B cell (primary cell): ENCODE measurements at regions not wholly inside any gene's neighbourhood (a gene's known extent, or its start where the extent isn't known, plus 50 kb on each side); places are given as distances from the start of the nearest gene placed in this dataset.

Experiments
- ATAC-seq: fragments of 200-7000 bp; cut with Tn5 transposase; one replicate; pipeline ENCODE4 v1.10.0; 2021; ENCODE audit warnings: low read depth, mild to moderate bottlenecking, moderate number of reproducible peaks, moderate library complexity
- CTCF ChIA-PET: fragments of 350-600 bp; sonication (Branson Sonifier 250); formaldehyde crosslinking; loops from one replicate; lab custom pipeline; 2021; ENCODE audit warnings: antibody characterized with exemption, inconsistent platforms; lab: Charles Lee
- POLR2A ChIA-PET: fragments of 350-600 bp; sonication (Branson Sonifier 250); formaldehyde crosslinking; loops from one replicate; lab custom pipeline; 2021; ENCODE audit warnings: antibody characterized with exemption; lab: Charles Lee
- DNase-seq: peaks from one replicate; pipeline ENCODE4 v3.0.0; 2013
- H2AFZ ChIP-seq: 2 replicates; pipeline ENCODE4 v1.6.1; 2012; ENCODE audit warnings: mild to moderate bottlenecking, low read depth, low read length; ENCODE audit not compliant: insufficient read depth, poor library complexity, severe bottlenecking
- H3K27ac ChIP-seq, 2 donors: 1 replicate in 1 of 2; 2 replicates in 1 of 2; pipeline ENCODE4 v1.5.1; 2012 to 2013; ENCODE audit warnings: low read length in 2 of 2, mild to moderate bottlenecking in 2 of 2, moderate library complexity in 1 of 2
- H3K27me3 ChIP-seq, 4 experiments: fragments of 200-600 bp in 1 of 4; sonication (generic) in 1 of 4; replicated peaks in 1 of 4; 1 replicate in 2 of 4; 2 replicates in 2 of 4; pipeline versions ENCODE4 v1.6.1 to v1.7.0; 2013 to 2016; ENCODE audit warnings: low read length in 3 of 4, mild to moderate bottlenecking in 2 of 4, mixed read lengths in 1 of 4, moderate library complexity in 1 of 4; ENCODE audit not compliant: insufficient read depth in 4 of 4, control insufficient read depth in 3 of 4; ENCODE audit errors: control extremely low read depth in 1 of 4
- H3K36me3 ChIP-seq, 2 experiments: replicated peaks in 1 of 2; 1 replicate in 1 of 2; 2 replicates in 1 of 2; pipeline versions ENCODE4 v1.6.1 to v1.7.1; 2013; ENCODE audit warnings: low read length in 1 of 2; ENCODE audit not compliant: insufficient read depth in 2 of 2, control insufficient read depth in 1 of 2; ENCODE audit errors: control extremely low read depth in 1 of 2, extremely low read depth in 1 of 2
- H3K4me1 ChIP-seq, 2 donors: fragments of 200-600 bp in 1 of 2; sonication (generic) in 1 of 2; 1 replicate in 1 of 2; 2 replicates in 1 of 2; pipeline versions ENCODE4 v1.5.1 to v1.6.1; 2013 to 2017; ENCODE audit warnings: low read length in 2 of 2; ENCODE audit not compliant: control insufficient read depth in 2 of 2, insufficient read depth in 2 of 2
- H3K4me2 ChIP-seq: replicated peaks from 2 replicates; pipeline ENCODE3; 2012; ENCODE audit warnings: mild to moderate bottlenecking, low read depth, low read length; ENCODE audit not compliant: poor library complexity, severe bottlenecking
- H3K4me3 ChIP-seq, 5 experiments: fragments of 200-600 bp in 1 of 5; sonication (generic) in 1 of 5; 1 replicate in 3 of 5; 2 replicates in 2 of 5; pipeline versions ENCODE4 v1.5.1 to v1.7.0; 2011 to 2016; ENCODE audit warnings: low read length in 4 of 5, mild to moderate bottlenecking in 4 of 5, low read depth in 2 of 5, control low read depth in 1 of 5, moderate library complexity in 1 of 5; ENCODE audit not compliant: insufficient read depth in 1 of 5; ENCODE audit errors: control extremely low read depth in 1 of 5, extremely low read depth in 1 of 5
- H3K79me2 ChIP-seq: fragments of 200-600 bp; sonication (generic); one replicate; pipeline ENCODE4 v1.6.0; 2016; ENCODE audit warnings: low read length; ENCODE audit not compliant: control insufficient read depth, insufficient read depth
- H3K9ac ChIP-seq: fragments of 200-600 bp; sonication (generic); 2 replicates; pipeline ENCODE4 v1.6.1; 2017; ENCODE audit warnings: mild to moderate bottlenecking, low read length, moderate library complexity
- H3K9me3 ChIP-seq, 3 donors: one replicate each; pipeline versions ENCODE4 v1.6.1 to v1.7.1; 2013; ENCODE audit warnings: low read length in 2 of 3; ENCODE audit not compliant: control insufficient read depth in 2 of 3, insufficient read depth in 1 of 3; ENCODE audit errors: control extremely low read depth in 1 of 3
- H4K20me1 ChIP-seq: 2 replicates; pipeline ENCODE4 v1.6.0; 2012; ENCODE audit warnings: mild to moderate bottlenecking, low read length; ENCODE audit not compliant: insufficient read depth, control insufficient read depth, poor library complexity, severe bottlenecking
- H3K27ac Mint-ChIP-seq: one replicate; pipeline ENCODE4 v1.8.0; 2021; ENCODE audit warnings: mixed read lengths
- H3K27me3 Mint-ChIP-seq: one replicate; pipeline ENCODE4 v1.8.0; 2021; ENCODE audit warnings: mixed read lengths
- H3K4me1 Mint-ChIP-seq: one replicate; pipeline ENCODE4 v1.8.0; 2021; ENCODE audit warnings: mixed read lengths
- H3K4me3 Mint-ChIP-seq: one replicate; pipeline ENCODE4 v1.8.0; 2021; ENCODE audit warnings: mixed read lengths
- H3K9me3 Mint-ChIP-seq: one replicate; pipeline ENCODE4 v1.8.0; 2022; ENCODE audit warnings: mixed read lengths; ENCODE audit not compliant: insufficient read depth
- CTCF ChIP-seq: fragments of 200-600 bp; IDR thresholded peaks from one replicate; pipeline ENCODE4 v1.8.0; 2022; ENCODE audit warnings: antibody characterized with exemption, mild to moderate bottlenecking
- EZH2 ChIP-seq: IDR thresholded peaks from 2 replicates; pipeline ENCODE4 v1.6.1; 2012; ENCODE audit warnings: borderline replicate concordance, low read depth, mild to moderate bottlenecking, moderate library complexity, low read length; ENCODE audit not compliant: insufficient read depth, poor library complexity, severe bottlenecking
- WGBS: methylation state at CpG from one replicate; pipeline ENCODE4 v1.1.5; 2013; ENCODE audit warnings: missing lambda C conversion rate; ENCODE audit not compliant: insufficient coverage; 5-methylcytosine and 5-hydroxymethylcytosine counted together
- intact Hi-C: fragments of 100-400 bp; cut with micrococcal nuclease; formaldehyde crosslinking; loops from one replicate; pipeline ENCODE4 v1.10.0; 2022

DNA sequence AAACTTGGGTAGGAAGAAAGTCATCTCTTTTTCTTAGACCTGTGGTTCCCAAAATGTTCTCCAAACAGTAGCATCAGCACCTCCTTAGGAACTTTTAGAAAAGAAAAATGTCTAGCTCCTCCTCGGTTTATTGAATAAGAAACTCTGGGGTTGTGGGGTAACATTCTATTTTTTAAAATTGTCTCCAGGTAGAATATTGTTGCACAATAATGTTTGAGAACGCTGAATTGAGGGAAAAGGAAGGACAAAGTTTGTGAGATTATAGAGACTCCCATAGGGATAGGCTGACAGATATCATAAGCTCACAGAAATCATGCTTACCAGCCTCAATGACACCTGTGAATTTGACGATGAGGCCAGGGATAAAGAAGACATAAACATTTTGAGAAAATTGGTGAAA lies 1199.0 kb upstream of the CDH6 start:
- H3K27ac Mint-ChIP-seq, result no peak overlapping the region
- no peaks in the 10 kb centered on the region for H3K27me3 Mint-ChIP-seq
- H3K9me3 Mint-ChIP-seq, result peaks cover 8% of the 10 kb centered on the region
- Histone ChIP-seq H3K4me2 (no peak overlapping the region), H3K27me3 (no peaks in the 10 kb centered on the region), H3K27ac (no peak overlapping the region), H3K9ac (no peak overlapping the region), H3K79me2 (no peaks in the 10 kb centered on the region), H3K4me3 (no peak overlapping the region), H4K20me1 (no peaks in the 10 kb centered on the region), H3K36me3 (no peaks in the 10 kb centered on the region), H3K4me1 (no peaks in the 10 kb centered on the region), H3K9me3 (no peaks in the 10 kb centered on the region), H2AFZ (no peak overlapping the region)
- ATAC-seq (no peak), DNase-seq (no peak)
- ChIA-PET CTCF (no interaction called here), POLR2A (no interaction called here)
- H3K4me1 Mint-ChIP-seq, result no peaks in the 10 kb centered on the region
- no CpG with 5 or more reads among the region's 3 CpGs for WGBS
- intact Hi-C loops, result no loop called here
- no peak overlapping the region for H3K4me3 Mint-ChIP-seq
- TF ChIP-seq EZH2 (no peak), CTCF (no peak)

DNA sequence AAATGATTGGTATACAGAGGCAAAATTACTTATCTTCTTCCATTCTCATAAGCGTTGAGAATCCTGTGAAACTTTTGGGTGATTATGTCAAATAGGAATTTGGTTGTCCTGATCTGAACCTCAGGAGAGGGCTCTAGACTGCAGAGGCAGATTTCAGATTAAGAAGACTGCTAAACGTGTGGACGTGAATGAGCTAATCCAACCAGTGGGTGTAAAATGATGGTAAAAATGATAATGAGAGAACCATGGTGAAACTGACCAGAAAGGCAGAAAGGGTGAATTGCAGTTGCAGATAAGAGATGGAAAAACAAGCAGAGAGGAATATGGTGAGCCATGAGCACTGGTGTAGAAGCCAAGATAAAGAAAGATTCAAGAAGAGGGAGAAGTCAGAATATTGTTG lies 1200.2 kb upstream of the CDH6 start:
- DNase-seq, result no peak
- POLR2A ChIA-PET, result no interaction called here
- no peak for TF ChIP-seq CTCF
- no peak for TF ChIP-seq EZH2

More for the DNA sequence above, 1200.2 kb upstream of the CDH6 start:
- H3K9me3 Mint-ChIP-seq, result peaks cover 8% of the 10 kb centered on the region
- CTCF ChIA-PET, result no interaction called here
- Histone ChIP-seq H3K27me3 (no peaks in the 10 kb centered on the region), H3K9me3 (no peaks in the 10 kb centered on the region), H4K20me1 (no peaks in the 10 kb centered on the region), H3K27ac (no peak overlapping the region), H3K9ac (no peak overlapping the region), H3K79me2 (no peaks in the 10 kb centered on the region), H3K4me2 (no peak overlapping the region), H2AFZ (no peak overlapping the region), H3K36me3 (no peaks in the 10 kb centered on the region), H3K4me3 (no peak overlapping the region), H3K4me1 (no peaks in the 10 kb centered on the region)
- 82% methylated on average over 2 of the region's 3 CpGs for whole genome bisulfite sequencing
- no peaks in the 10 kb centered on the region for H3K4me1 Mint-ChIP-seq
- no peak overlapping the region for H3K27ac Mint-ChIP-seq
- no peak overlapping the region for H3K4me3 Mint-ChIP-seq
- ATAC-seq, result no peak
- intact Hi-C loops, result no loop called here
- no peaks in the 10 kb centered on the region for H3K27me3 Mint-ChIP-seq
